GM04503 (cell line): ENCODE measurements at regions not wholly inside any gene's neighbourhood (a gene's known extent, or its start where the extent isn't known, plus 50 kb on each side); places are given as distances from the start of the nearest gene placed in this dataset.
"Not testable (repeated sequence)": the region's sequence is repeated elsewhere in the genome, so short reads cannot be mapped to it uniquely, and the experiment has no call there.

Experiments used
- DNase-seq: peaks from one replicate; pipeline ENCODE4 v3.0.0-alpha.2; 2012; ENCODE audit warnings: low read depth

DNA sequence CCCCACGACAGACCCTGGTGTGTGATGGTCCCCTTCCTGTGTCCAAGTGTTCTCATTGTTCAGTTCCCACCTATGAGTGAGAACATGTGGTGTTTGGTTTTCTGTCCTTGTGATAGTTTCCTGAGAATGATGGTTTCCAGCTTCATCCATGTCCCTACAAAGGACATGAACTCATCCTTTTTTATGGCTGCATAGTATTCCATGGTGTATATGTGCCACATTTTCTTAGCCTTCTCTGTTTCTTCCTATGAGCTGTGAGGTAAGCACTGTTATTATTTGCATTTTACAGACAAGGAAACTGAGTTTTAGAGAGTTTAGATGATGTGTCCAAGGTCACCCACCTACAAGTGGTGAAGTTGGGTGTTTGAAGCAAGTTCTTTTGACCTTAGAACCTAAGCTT, 51.1 kb upstream of the BNC1 start:
- DNase-seq: not testable (repeated sequence)

DNA sequence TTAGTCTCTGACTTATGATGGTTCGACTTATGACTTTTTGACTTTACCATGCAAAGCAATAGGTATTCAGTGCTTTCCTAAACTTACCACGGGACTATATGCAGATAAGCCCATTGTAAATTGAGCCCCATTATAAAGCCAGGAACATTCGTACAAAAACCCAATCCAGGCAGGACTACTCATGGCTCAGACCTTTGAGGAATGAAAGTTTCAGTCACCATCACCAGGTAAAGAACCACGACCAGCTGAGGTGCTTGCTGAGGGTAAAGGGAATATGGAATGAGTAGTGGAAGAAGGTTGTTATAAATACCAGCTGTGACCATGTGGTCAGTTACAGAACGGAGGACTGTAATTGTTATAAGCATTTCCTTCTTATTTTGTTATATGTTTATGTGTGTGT, 54.9 kb upstream of the BNC1 start:
- no peak for DNase-seq

GRCh38 chr15:83340087-83340486, 55.6 kb upstream of the BNC1 start:
- DNase-seq: no peak

- DNase-seq: no peak
Measured at GRCh38 chr15:83346342-83346741, 61.9 kb upstream of the BNC1 start.

DNA sequence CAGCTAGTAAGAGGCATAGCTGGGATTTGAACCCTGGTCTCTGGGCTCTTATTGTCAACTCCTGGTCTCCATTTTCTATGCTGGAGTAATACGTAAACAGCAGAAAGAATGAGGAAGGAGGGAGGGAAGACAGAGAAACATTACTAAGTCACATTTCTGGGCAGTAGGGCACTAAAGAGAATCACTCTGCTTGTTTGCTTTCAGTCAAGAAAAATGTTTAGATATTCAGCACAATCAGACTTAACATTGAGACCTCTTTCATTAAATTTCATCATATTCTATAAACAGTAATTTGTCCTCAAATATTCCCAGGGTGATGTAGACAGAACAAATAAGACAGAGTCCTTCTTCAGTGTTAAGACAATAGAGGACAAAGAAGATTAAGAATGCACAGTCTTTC, 67.7 kb upstream of the BNC1 start:
- no peak for DNase-seq

GRCh38 chr15:83356501-83357399, 72.3 kb upstream of the BNC1 start:
- no peak for DNase-seq

- no peak for DNase-seq
Measured at GRCh38 chr15:83358972-83359564, 74.6 kb upstream of the BNC1 start.

DNA sequence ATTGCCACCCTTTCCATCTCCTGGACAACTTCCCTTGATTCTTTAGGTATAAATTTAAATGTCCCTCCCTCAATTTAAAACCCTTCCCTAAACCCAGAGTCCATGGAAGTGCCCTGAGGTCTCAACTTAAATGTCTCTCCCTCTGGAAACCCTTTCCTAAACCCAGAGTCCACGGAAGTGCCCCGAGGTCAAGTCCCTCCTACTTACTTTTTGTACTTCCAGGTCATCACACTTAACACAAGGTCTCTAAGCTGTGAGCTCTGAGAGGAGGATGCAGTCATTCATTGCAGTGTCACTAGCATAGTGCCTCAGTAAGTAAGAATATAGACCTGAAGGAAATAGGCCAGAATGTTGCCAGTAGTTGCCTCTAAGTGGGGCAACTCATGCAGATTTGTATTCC, 78.2 kb upstream of the BNC1 start:
- DNase-seq: no peak

GRCh38 chr15:83364501-83364900, 80.0 kb upstream of the BNC1 start:
- no peak for DNase-seq

DNA sequence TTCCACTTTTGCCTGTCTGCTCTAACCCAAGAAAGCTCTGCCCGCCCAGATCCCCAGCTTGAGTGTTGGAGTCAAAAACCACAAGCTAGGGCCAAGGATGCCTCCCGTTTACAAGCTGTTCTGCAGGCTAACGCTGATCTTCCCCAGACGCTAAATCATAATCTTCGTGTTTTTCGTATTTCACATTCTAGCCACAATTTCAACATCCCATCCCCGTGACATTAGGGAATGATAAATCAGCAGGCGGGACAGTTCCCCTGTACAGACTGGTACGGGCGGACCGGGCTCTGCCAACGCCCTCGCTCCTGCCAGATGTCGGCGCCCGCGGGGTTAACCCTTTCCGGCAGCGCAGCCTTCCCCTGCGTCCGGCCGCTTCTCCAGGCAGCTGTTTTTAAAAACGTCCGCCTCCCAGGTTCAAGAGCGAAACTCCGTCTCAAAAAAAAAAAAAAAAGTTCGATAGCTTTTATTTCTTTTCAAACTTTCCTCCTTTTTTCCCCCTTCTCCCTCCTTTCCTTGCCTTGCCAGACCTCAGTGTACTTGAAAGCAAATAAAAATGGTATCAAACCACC, 81.0 kb upstream of the BNC1 start:
- DNase-seq: peak; percentile 72

- no peak for DNase-seq
Measured at GRCh38 chr15:83372434-83372891, 74.7 kb upstream of the SH3GL3 start.

DNA sequence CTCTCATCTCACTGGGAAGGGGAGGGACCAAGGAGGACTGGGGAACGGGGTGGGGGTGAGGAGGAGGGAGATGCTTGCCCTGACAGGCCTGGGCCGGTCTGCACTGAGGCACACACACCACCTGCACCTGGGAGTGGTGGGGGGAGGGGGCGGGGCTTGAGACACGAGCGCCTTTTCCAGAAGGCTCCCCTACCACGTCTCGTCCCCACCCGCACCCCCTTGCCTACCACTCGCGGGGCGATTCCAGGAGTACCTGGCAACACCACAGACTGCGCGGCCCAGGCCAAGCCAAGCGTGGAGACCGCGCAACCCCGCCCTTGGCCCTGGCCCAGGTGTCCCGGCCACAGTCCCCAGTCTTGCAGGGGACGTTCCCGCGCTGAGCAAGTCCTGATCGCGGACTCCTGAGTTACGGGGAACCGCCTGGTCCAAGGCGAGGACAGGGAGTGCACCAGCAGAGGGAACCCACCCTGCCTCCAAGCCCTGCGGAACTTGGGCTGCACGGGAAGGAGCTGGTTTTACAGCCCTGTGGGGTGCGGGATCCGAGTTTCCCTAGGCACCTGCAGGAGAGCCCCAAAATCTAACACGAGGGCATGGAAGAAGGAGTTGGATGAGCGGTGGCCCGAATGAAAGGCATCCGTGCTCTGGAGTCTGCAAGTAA, 68.1 kb upstream of the SH3GL3 start:
- no peak for DNase-seq

DNA sequence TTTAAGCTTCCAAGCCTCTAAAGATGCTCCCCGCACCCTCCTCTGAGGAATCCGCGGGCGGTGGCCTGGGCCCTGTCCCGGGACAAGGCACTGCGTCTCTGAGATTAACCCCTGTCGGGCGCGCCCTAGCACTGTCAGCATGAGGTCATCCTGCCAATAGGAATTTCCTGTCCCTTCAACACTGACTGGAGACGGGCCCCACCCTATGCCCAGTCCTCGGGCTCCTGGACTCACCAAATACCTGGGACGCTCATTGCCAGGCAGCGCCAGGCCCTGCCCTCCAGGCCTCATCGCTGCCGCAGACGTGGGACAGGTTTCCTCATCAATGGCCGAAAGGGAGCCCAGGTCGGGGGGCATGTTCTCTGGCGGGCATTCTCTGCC, 67.6 kb upstream of the SH3GL3 start:
- no peak for DNase-seq

DNA sequence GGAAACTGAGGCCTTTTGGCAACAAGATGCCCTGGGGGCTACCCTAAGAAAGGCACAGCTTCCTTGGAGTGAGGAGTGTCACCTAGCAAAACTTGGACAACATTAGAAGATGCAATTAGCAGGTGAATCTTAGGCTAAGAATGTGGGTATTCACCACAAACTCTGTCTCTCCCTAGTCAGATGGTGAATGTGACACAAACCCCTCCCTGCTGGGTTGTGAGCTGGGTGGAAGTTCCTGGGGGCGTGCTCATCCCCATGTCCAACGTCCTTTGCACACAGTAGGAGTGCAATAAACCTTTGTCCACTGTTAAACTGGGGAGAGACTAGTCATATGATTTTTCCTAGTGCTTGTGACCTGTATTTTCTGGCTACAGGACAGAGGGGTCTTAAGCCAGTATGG, 67.1 kb upstream of the SH3GL3 start:
- DNase-seq: no peak

GRCh38 chr15:83380682-83381081, 66.5 kb upstream of the SH3GL3 start:
- no peak for DNase-seq

DNA sequence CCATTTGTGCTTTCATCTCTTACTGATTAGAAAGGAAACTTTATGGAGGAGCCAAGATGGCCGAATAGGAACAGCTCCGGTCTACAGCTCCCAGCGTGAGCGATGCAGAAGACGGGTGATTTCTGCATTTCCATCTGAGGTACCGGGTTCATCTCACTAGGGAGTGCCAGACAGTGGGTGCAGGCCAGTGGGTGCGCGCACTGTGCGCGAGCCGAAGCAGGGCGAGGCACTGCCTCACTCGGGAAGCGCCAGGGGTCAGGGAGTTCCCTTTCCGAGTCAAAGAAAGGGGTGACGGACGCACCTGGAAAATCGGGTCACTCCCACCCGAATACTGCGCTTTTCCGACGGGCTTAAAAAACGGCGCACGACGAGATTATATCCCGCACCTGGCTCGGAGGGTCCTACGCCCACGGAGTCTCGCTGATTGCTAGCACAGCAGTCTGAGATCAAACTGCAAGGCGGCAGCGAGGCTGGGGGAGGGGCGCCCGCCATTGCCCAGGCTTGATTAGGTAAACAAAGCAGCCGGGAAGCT, 63.5 kb upstream of the SH3GL3 start:
- not testable (repeated sequence) for DNase-seq

DNA sequence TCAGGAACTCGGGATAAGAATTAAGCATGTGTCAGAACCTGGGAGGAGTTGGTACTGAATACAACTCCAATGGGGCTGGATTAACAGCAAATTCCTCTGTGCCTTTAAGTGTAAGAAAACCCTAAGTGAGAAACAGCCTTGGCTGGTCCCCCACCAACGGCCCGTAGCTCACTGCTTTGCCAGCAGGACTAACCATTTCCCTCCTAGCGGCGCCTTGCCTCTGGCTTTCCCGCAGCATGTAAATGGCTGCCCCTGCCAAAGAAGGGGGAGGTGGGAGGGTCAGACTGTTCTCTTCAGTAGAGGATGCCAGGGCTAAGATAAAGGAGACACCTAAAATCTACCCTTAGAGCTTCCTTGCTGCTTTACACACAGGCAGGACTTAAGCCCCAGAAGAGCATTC, 51.0 kb upstream of the SH3GL3 start:
- DNase-seq: no peak
